Esophagus muscularis mucosa (tissue), 3 donors: ENCODE measurements at regions not wholly inside any gene's neighbourhood (a gene's known extent, or its start where the extent isn't known, plus 50 kb on each side); places are given as distances from the start of the nearest gene placed in this dataset.

Experiments used
- POLR2A ChIP-seq: fragments of 450-650 bp; IDR thresholded peaks from one replicate; pipeline ENCODE4 v1.6.1; 2017; ENCODE audit warnings: antibody characterized with exemption, moderate library complexity, mild to moderate bottlenecking, low read depth
- POLR2AphosphoS5 ChIP-seq, 2 donors: sonication (generic); formaldehyde crosslinking; IDR thresholded peaks; one replicate each; pipeline ENCODE4 v1.6.1; 2017; ENCODE audit warnings: antibody characterized with exemption in 2 of 2
- TF ChIP-seq, protein P1 (sequence below), 3 experiments: fragments of 200-600 bp in 2 of 3; fragments of 450-650 bp in 1 of 3; sonication (generic) in 2 of 3; IDR thresholded peaks; one replicate each; pipeline ENCODE4 v1.5.1; 2017 to 2019; ENCODE audit warnings: antibody characterized with exemption in 3 of 3, mild to moderate bottlenecking in 2 of 3, moderate library complexity in 1 of 3

DNA sequence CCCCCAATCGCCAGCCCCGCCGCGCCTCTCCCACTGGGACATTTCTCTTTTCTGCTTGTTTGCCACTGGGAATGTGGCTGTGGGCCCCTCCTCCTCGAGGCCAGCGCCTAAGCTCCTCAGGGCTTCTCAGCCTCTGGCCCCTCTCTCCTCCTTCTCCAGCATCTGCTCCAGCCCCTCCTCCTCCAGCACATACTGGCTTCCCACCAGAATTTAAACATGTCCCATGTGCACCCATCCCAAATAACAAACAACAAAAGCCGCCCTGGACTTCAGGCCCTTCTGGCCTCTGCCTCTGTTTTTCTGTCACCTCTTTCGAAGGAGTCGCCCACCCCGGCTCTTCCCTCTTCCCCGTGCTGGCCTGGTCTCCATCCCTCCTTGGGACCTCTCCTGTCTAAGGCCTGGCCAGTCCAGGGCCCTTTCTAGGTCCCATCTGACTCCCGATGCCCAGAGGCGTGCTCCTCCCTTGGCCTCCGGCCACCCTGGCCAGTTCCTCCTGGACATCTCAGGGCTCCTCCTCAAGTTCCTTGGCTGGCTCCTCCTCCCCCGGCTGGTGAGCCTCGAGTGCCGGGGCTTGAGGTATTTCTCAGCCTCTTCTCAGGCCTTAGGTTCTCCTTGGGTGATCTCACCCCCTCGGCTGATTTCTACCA lies 94.6 kb upstream of the SLC6A6 start:
- TF ChIP-seq, protein P1, sequence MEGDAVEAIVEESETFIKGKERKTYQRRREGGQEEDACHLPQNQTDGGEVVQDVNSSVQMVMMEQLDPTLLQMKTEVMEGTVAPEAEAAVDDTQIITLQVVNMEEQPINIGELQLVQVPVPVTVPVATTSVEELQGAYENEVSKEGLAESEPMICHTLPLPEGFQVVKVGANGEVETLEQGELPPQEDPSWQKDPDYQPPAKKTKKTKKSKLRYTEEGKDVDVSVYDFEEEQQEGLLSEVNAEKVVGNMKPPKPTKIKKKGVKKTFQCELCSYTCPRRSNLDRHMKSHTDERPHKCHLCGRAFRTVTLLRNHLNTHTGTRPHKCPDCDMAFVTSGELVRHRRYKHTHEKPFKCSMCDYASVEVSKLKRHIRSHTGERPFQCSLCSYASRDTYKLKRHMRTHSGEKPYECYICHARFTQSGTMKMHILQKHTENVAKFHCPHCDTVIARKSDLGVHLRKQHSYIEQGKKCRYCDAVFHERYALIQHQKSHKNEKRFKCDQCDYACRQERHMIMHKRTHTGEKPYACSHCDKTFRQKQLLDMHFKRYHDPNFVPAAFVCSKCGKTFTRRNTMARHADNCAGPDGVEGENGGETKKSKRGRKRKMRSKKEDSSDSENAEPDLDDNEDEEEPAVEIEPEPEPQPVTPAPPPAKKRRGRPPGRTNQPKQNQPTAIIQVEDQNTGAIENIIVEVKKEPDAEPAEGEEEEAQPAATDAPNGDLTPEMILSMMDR (IDR thresholded peaks at IDR 0.05): no peak
- TF ChIP-seq POLR2AphosphoS5 (IDR thresholded peaks at IDR 0.05) (no peak), POLR2A (no peak)
